ENCODE measurements at regions not wholly inside any gene's neighbourhood (a gene's known extent, or its start where the extent isn't known, plus 50 kb on each side); places are given as distances from the start of the nearest gene placed in this dataset.
"Not testable (repeated sequence)": the region's sequence is repeated elsewhere in the genome, so short reads cannot be mapped to it uniquely, and the experiment has no call there.

DNA sequence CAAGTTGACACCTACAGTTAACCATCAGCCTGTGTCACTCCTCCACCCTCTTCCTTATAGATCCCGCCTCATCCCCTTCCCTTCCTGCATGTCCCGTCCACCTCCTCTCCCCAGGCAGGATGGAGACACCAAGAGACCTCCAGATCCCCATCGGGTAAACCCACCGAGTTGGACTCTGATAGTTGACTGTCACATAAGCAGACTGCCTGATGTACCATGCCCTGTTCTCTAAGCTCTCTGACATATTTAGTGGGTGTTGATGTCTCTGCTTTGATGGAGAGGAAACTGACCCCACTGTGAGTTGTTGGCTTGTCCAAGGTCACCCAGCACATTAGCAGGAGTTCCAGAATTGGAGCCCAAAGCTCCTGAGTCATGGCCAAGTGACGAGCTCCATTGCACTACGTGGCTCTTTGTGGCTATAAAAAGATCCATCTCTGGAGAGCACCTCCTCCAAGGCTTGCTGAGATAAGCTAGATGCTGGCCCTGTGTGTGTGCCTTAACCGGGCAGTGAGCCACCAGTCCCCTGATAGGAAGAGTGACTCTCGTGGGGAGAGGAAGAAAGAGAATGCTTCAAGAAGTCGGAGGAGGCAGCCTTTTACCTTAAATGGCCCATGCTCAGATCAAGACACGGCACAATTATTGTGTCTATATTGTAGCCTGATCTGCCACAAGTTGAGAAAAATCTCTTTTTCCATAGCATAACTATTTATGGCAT is 236.0 kb upstream of the ECI2 start:
- DNase-seq (ENCODE audit: low spot score) = no peak

- no peak for DNase-seq (ENCODE audit: low spot score)
These were observed 234.7 kb upstream of the ECI2 start for GRCh38 chr6:4370066-4370465.

GRCh38 chr6:4369616-4370015 is 234.2 kb upstream of the ECI2 start:
- DNase-seq (ENCODE audit: low spot score) = no peak

- DNase-seq (ENCODE audit: low spot score) = no peak
These were observed 233.3 kb upstream of the ECI2 start for GRCh38 chr6:4368649-4369048.

- DNase-seq (ENCODE audit: low spot score) = no peak
These were observed 232.3 kb upstream of the ECI2 start for GRCh38 chr6:4367643-4368042.

- DNase-seq (ENCODE audit: low spot score) = no peak
These were observed 231.4 kb upstream of the ECI2 start for GRCh38 chr6:4366635-4367395.

DNA sequence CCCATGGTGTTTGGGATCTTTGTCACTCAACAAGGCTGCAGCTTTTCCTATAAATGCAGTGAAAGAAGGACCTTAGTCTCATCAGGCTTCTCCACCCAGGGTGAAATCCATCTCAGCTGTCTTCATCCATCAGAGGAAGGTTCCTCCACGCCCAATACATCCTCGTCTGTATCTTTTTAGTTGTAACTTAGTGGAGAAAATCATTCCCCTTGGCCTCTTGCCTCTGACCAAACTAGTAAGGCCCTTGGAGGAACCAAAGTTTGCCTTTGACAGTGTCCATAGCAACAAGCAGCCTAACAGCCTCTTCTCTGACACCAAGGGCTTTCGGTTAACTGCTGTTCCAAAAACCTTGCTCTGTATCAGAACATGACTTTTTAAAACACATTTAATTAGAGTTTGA is 230.3 kb upstream of the ECI2 start:
- DNase-seq (ENCODE audit: low spot score) = no peak

- no peak for DNase-seq (ENCODE audit: low spot score)
These were observed 229.3 kb upstream of the ECI2 start for GRCh38 chr6:4364711-4365110.

GRCh38 chr6:4364172-4364571 is 228.8 kb upstream of the ECI2 start:
- no peak for DNase-seq (ENCODE audit: low spot score)

DNA sequence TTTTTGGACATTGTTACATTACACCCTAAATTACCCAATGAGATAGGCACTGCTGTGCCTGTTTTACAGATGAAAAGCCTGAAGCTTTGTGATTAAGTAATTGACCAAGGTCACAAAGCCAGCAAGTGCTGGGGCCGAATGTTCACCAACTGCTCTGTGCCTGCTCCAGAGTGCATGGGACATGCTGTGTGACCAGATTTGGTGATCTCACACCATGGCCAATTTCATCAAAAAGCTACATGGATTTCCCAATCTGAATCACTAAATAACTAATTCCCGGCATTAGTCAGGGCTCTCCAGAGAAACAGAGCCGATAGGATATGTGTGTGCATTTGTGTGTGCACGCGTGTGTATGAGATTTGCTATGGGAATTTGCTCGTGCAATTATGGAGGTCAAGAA is 228.3 kb upstream of the ECI2 start:
- no peak for DNase-seq (ENCODE audit: low spot score)

GRCh38 chr6:4362326-4362725 is 227.0 kb upstream of the ECI2 start:
- DNase-seq (ENCODE audit: low spot score) = no peak

GRCh38 chr6:4360920-4361319 is 225.5 kb upstream of the ECI2 start:
- DNase-seq (ENCODE audit: low spot score) = no peak

GRCh38 chr6:4359108-4359730 is 223.8 kb upstream of the ECI2 start:
- no peak for DNase-seq (ENCODE audit: low spot score)

- peak; percentile 81 for DNase-seq (ENCODE audit: low spot score)
These were observed 223.2 kb upstream of the ECI2 start for GRCh38 chr6:4358414-4359107.

- not testable (repeated sequence) for DNase-seq (ENCODE audit: low spot score)
These were observed 222.3 kb upstream of the ECI2 start for GRCh38 chr6:4357660-4358152.

- DNase-seq (ENCODE audit: low spot score) = no peak
These were observed 221.7 kb upstream of the ECI2 start for GRCh38 chr6:4356899-4357659.

DNA sequence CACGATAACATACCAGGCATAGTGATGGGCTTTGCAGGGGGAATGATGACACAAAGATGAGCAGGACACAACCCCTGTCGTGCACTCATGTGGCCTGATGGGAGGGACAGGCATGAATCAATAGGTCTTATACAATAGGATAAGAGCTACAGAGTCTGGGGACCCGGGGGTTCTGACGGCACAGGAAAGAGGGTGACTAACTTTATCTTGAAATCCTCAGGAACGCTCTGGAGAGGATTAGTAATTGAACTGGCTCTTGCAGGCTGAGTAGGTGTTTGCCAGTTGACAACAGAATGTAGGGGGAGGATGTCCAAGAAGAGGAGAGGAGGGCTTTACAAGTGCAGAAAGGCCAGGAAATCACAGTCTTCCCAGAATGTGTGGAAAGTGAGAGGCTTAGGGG is 219.9 kb upstream of the ECI2 start:
- DNase-seq (ENCODE audit: low spot score) = no peak

- DNase-seq (ENCODE audit: low spot score) = no peak
These were observed 218.8 kb upstream of the ECI2 start for GRCh38 chr6:4354181-4354580.

GRCh38 chr6:4352731-4353130 is 217.4 kb upstream of the ECI2 start:
- no peak for DNase-seq (ENCODE audit: low spot score)

DNA sequence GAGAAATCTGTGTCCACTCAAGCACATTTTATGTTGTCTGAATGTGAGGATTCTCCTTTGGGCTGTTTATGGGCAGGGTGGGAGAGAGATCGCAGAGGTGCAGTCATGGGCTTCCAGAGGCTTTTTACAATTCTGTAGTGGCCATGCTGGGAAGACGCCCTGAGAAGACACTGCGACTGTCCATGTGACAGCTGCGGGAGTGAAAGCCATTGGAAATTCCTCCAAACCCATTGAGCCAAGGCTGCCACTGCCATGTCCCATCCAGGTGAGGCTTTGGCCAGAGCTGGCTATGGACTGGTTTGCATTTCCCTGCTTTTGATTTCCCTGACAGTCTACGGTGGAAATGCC is 216.9 kb upstream of the ECI2 start:
- no peak for DNase-seq (ENCODE audit: low spot score)

- peak; percentile 46 for DNase-seq (ENCODE audit: low spot score)
These were observed 216.3 kb upstream of the ECI2 start for GRCh38 chr6:4351520-4352321.
